A673 (cell line): ENCODE measurements at regions not wholly inside any gene's neighbourhood (a gene's known extent, or its start where the extent isn't known, plus 50 kb on each side); places are given as distances from the start of the nearest gene placed in this dataset.

Experiments used
- BruUV-seq: library from RNA; stranded (reverse); fragments of 400-500 nt; replicated peaks from 2 replicates; lab custom pipeline; 2021; lab: Mats Ljungman, UMichigan
- CTCF ChIA-PET: fragments of 300-600 bp; sonication (Branson Sonifier 250); formaldehyde crosslinking; loops from one replicate; lab custom pipeline; 2022; ENCODE audit warnings: antibody characterized with exemption; lab: Charles Lee
- POLR2A ChIA-PET: fragments of 300-600 bp; sonication (Branson Sonifier 250); formaldehyde crosslinking; loops from one replicate; lab custom pipeline; 2022; ENCODE audit warnings: antibody characterized with exemption; ENCODE audit not compliant: low non-redundant PET; lab: Charles Lee
- DNase-seq: peaks from one replicate; pipeline ENCODE4 v3.0.0-alpha.2; 2015; ENCODE audit warnings: low spot score
- H3K27ac ChIP-seq: fragments of 200-600 bp; sonication (generic); 2 replicates; pipeline ENCODE4 v1.5.1; 2016; ENCODE audit warnings: mixed run types, low read depth, mild to moderate bottlenecking, mixed read lengths, antibody characterized with exemption, low read length; ENCODE audit not compliant: poor library complexity, severe bottlenecking
- H3K27me3 ChIP-seq: fragments of 200-600 bp; sonication (generic); replicated peaks from 2 replicates; pipeline ENCODE4 v1.6.1; 2017; ENCODE audit warnings: mixed run types, low read depth, mild to moderate bottlenecking, mixed read lengths, antibody characterized with exemption, low read length; ENCODE audit not compliant: insufficient read depth, poor library complexity
- H3K36me3 ChIP-seq: fragments of 200-600 bp; sonication (generic); 2 replicates; pipeline ENCODE4 v1.6.1; 2016; ENCODE audit warnings: mixed run types, mild to moderate bottlenecking, mixed read lengths, antibody characterized with exemption, low read length; ENCODE audit not compliant: insufficient read depth, poor library complexity, severe bottlenecking
- H3K4me1 ChIP-seq: fragments of 200-600 bp; sonication (generic); 2 replicates; pipeline ENCODE4 v1.6.1; 2017; ENCODE audit warnings: mixed run types, mild to moderate bottlenecking, mixed read lengths, antibody characterized with exemption, low read length; ENCODE audit not compliant: insufficient read depth, poor library complexity, severe bottlenecking
- H3K4me3 ChIP-seq: fragments of 200-600 bp; sonication (generic); 2 replicates; pipeline ENCODE4 v1.5.1; 2016; ENCODE audit warnings: low read depth, mixed run types, mild to moderate bottlenecking, mixed read lengths, low read length; ENCODE audit not compliant: poor library complexity, severe bottlenecking
- H3K9me3 ChIP-seq: fragments of 200-600 bp; sonication (generic); 2 replicates; pipeline ENCODE4 v1.6.1; 2016; ENCODE audit warnings: mixed run types, low read depth, mild to moderate bottlenecking, mixed read lengths, antibody characterized with exemption, low read length; ENCODE audit not compliant: poor library complexity, severe bottlenecking
- EZH2 ChIP-seq: fragments of 200-600 bp; sonication (generic); IDR thresholded peaks from 2 replicates; pipeline ENCODE4 v1.6.1; 2017; ENCODE audit warnings: borderline replicate concordance, low read depth, mild to moderate bottlenecking, mixed read lengths, antibody characterized with exemption, low read length; ENCODE audit not compliant: poor library complexity, severe bottlenecking
- intact Hi-C: fragments of 100-400 bp; cut with micrococcal nuclease; formaldehyde crosslinking; loops from one replicate; pipeline ENCODE4 v1.10.0; 2022; ENCODE audit not compliant: unreplicated experiment
- TF ChIP-seq, protein P1 (sequence below): fragments of 300-800, 200-600 bp; sonication (generic); conservative IDR thresholded peaks from 2 replicates; pipeline ENCODE4 v1.5.1; 2017; ENCODE audit warnings: low read depth, mild to moderate bottlenecking, antibody characterized with exemption, low read length, moderate library complexity, mixed read lengths

GRCh38 chr3:135805752-135806151, 159.8 kb upstream of the PPP2R3A start:
- peaks cover 30% of the 10 kb centered on the region for H3K27me3 ChIP-seq
- CTCF ChIA-PET, result no interaction called here
- no peaks in the 10 kb centered on the region for H3K4me1 ChIP-seq
- TF ChIP-seq, protein P1, sequence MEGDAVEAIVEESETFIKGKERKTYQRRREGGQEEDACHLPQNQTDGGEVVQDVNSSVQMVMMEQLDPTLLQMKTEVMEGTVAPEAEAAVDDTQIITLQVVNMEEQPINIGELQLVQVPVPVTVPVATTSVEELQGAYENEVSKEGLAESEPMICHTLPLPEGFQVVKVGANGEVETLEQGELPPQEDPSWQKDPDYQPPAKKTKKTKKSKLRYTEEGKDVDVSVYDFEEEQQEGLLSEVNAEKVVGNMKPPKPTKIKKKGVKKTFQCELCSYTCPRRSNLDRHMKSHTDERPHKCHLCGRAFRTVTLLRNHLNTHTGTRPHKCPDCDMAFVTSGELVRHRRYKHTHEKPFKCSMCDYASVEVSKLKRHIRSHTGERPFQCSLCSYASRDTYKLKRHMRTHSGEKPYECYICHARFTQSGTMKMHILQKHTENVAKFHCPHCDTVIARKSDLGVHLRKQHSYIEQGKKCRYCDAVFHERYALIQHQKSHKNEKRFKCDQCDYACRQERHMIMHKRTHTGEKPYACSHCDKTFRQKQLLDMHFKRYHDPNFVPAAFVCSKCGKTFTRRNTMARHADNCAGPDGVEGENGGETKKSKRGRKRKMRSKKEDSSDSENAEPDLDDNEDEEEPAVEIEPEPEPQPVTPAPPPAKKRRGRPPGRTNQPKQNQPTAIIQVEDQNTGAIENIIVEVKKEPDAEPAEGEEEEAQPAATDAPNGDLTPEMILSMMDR, result no peak
- TF ChIP-seq EZH2, result no peak
- H3K27ac ChIP-seq, result no peak overlapping the region
- no peaks in the 10 kb centered on the region for H3K36me3 ChIP-seq
- no peak for DNase-seq
- BruUV-seq, result no TSS peak
- POLR2A ChIA-PET, result no interaction called here
- intact Hi-C loops, result no loop called here
- H3K9me3 ChIP-seq, result no peaks in the 10 kb centered on the region
- H3K4me3 ChIP-seq, result no peak overlapping the region

DNA sequence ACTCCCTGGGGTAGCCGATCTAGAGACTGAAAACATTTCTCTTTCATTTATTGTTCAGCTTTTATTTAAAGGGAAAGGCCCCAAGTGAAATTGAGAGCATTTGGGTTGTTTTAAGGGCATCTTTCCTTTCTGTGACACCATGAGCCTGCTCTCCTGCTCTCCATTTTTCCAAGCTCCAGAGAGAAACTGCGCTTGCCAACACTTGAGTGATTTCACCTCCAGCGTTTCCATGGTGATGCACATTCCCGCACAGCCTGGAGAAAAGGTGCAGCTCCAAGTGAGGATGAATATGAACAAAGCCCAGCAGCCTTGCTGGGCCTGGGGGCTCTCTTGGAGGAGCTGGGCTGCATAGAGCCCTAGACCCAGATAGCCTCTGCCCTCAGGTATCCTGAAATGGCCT, 159.2 kb upstream of the PPP2R3A start:
- ChIA-PET POLR2A (no interaction called here), CTCF (no interaction called here)
- intact Hi-C loops, result no loop called here
- Histone ChIP-seq H3K27ac (no peak overlapping the region), H3K9me3 (no peaks in the 10 kb centered on the region), H3K4me3 (no peak overlapping the region), H3K36me3 (no peaks in the 10 kb centered on the region), H3K4me1 (no peaks in the 10 kb centered on the region), H3K27me3 (peaks cover 35% of the 10 kb centered on the region)
- DNase-seq, result no peak
- BruUV-seq, result no TSS peak
- TF ChIP-seq EZH2, result no peak

GRCh38 chr3:135807879-135808278, 157.6 kb upstream of the PPP2R3A start:
- no peaks in the 10 kb centered on the region for H3K36me3 ChIP-seq
- no peak overlapping the region for H3K4me3 ChIP-seq
- intact Hi-C loops, result no loop called here
- POLR2A ChIA-PET, result no interaction called here
- H3K4me1 ChIP-seq, result no peaks in the 10 kb centered on the region
- CTCF ChIA-PET, result no interaction called here
- H3K9me3 ChIP-seq, result no peaks in the 10 kb centered on the region
- peaks cover 37% of the 10 kb centered on the region for H3K27me3 ChIP-seq
- BruUV-seq, result no TSS peak
- TF ChIP-seq, protein P1, result no peak
- TF ChIP-seq EZH2, result no peak
- no peak for DNase-seq
- no peak overlapping the region for H3K27ac ChIP-seq

DNA sequence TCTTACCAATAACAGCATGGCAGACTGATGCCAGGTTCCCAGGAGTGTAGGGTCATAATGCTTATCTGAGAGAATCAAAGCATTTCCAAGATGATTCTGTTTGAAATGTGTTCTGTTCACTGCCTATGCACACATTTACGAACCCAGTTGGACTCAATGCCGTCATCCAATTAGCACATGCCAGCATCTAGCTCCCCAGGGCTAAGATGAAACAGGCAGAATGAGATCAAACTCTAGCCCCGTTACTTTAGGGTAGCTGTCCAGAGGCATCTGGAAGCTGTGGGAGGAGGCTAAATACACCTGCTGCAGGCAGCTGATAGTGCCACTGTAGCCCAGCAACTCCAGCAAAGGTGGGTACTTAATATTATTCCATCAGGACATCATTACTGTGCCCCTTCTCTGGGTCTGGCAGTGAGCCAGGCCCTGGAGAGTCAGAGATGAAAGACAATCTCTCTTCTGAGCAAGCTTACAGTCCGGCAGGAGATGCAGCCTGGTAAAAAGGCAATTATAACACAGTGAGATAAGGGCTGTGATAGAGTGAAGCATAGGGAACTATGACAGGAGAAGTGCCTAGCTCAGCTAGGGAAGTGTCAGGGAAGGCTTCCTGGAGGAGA, 156.4 kb upstream of the PPP2R3A start:
- DNase-seq, result no peak

More for the DNA sequence above, 156.4 kb upstream of the PPP2R3A start:
- Histone ChIP-seq H3K9me3 (no peaks in the 10 kb centered on the region), H3K27me3 (peaks cover 37% of the 10 kb centered on the region), H3K4me3 (no peak overlapping the region), H3K4me1 (no peaks in the 10 kb centered on the region), H3K27ac (no peak overlapping the region), H3K36me3 (no peaks in the 10 kb centered on the region)
- TF ChIP-seq EZH2, result no peak
- TF ChIP-seq, protein P1, result no peak
- ChIA-PET POLR2A (no interaction called here), CTCF (no interaction called here)
- intact Hi-C loops, result no loop called here
- BruUV-seq, result no TSS peak
